Smooth muscle cell (in vitro differentiated cells): ENCODE measurements at regions not wholly inside any gene's neighbourhood (a gene's known extent, or its start where the extent isn't known, plus 50 kb on each side); places are given as distances from the start of the nearest gene placed in this dataset.
"Not testable (repeated sequence)": the region's sequence is repeated elsewhere in the genome, so short reads cannot be mapped to it uniquely, and the experiment has no call there.

Source experiments
- DNase-seq: peaks from one replicate; lab custom pipeline; 2025; ENCODE audit not compliant: unreplicated experiment; lab: John Stamatoyannopoulos, UW
- H2AFZ ChIP-seq: fragments of 200-600 bp; sonication (generic); 2 replicates; pipeline ENCODE4 v1.6.0; 2016; ENCODE audit warnings: antibody characterized with exemption, low read depth, mild to moderate bottlenecking
- H3F3A ChIP-seq: fragments of 200-600 bp; sonication (generic); 2 replicates; pipeline ENCODE4 v1.6.0; 2017; ENCODE audit warnings: antibody characterized with exemption, low read depth
- H3K27ac ChIP-seq: fragments of 200-600 bp; sonication (generic); 2 replicates; pipeline ENCODE4 v1.5.1; 2016; ENCODE audit warnings: low read depth, mild to moderate bottlenecking
- H3K27me3 ChIP-seq: fragments of 200-600 bp; sonication (generic); 2 replicates; pipeline ENCODE4 v1.6.1; 2016; ENCODE audit warnings: low read depth, mild to moderate bottlenecking
- H3K36me3 ChIP-seq: fragments of 200-600 bp; sonication (generic); 2 replicates; pipeline ENCODE4 v1.5.1; 2016; ENCODE audit warnings: low read depth
- H3K4me1 ChIP-seq: fragments of 200-600 bp; sonication (generic); 2 replicates; pipeline ENCODE4 v1.5.1; 2016; ENCODE audit warnings: low read depth
- H3K4me2 ChIP-seq: fragments of 200-600 bp; sonication (generic); 2 replicates; pipeline ENCODE4 v1.6.0; 2016; ENCODE audit warnings: mild to moderate bottlenecking
- H3K4me3 ChIP-seq: fragments of 200-600 bp; sonication (generic); 2 replicates; pipeline ENCODE4 v1.5.1; 2016; ENCODE audit warnings: mild to moderate bottlenecking
- H3K79me2 ChIP-seq: fragments of 200-600 bp; sonication (generic); 2 replicates; pipeline ENCODE4 v1.6.0; 2016; ENCODE audit warnings: low read depth, mild to moderate bottlenecking
- H3K9ac ChIP-seq: fragments of 200-600 bp; sonication (generic); 2 replicates; pipeline ENCODE4 v1.6.0; 2016; ENCODE audit warnings: low read depth
- H3K9me3 ChIP-seq: fragments of 200-600 bp; sonication (generic); replicated peaks from 2 replicates; pipeline ENCODE4 v1.5.1; 2016; ENCODE audit warnings: low read depth
- H4K20me1 ChIP-seq: fragments of 200-600 bp; sonication (generic); 2 replicates; pipeline ENCODE4 v1.6.0; 2016; ENCODE audit warnings: low read depth
- CTCF ChIP-seq: fragments of 200-600 bp; sonication (generic); IDR thresholded peaks from 2 replicates; pipeline ENCODE4 v1.5.1; 2017; ENCODE audit warnings: borderline replicate concordance, mild to moderate bottlenecking, antibody characterized with exemption; ENCODE audit not compliant: insufficient read depth, poor library complexity, severe bottlenecking
- WGBS: methylation state at CpG from one replicate; pipeline ENCODE4 v1.1.7; 2016; ENCODE audit warnings: low lambda C conversion rate; 5-methylcytosine and 5-hydroxymethylcytosine counted together

- Histone ChIP-seq H3K9me3 (no peaks in the 10 kb centered on the region), H3K36me3 (no peaks in the 10 kb centered on the region), H3K27ac (no peak overlapping the region), H3K9ac (no peak overlapping the region), H4K20me1 (no peaks in the 10 kb centered on the region), H3K79me2 (no peaks in the 10 kb centered on the region), H3K27me3 (no peaks in the 10 kb centered on the region), H3K4me1 (no peaks in the 10 kb centered on the region), H3K4me2 (no peak overlapping the region), H2AFZ (no peak overlapping the region), H3F3A (no peaks in the 10 kb centered on the region), H3K4me3 (no peak overlapping the region)
- DNase-seq, result no peak
- 95% methylated on average over 1 of the region's 1 CpG for WGBS
- TF ChIP-seq CTCF, result no peak
Measured at GRCh38 chr2:194294156-194294555, 1362.9 kb upstream of the SLC39A10 start.

GRCh38 chr2:194291104-194291503 is 1365.9 kb upstream of the SLC39A10 start:
- Histone ChIP-seq H3K9me3 (no peaks in the 10 kb centered on the region), H3F3A (no peaks in the 10 kb centered on the region), H3K27me3 (no peaks in the 10 kb centered on the region), H3K36me3 (no peaks in the 10 kb centered on the region), H3K4me2 (no peak overlapping the region), H3K27ac (no peak overlapping the region), H2AFZ (no peak overlapping the region), H3K4me3 (no peak overlapping the region), H4K20me1 (no peaks in the 10 kb centered on the region), H3K9ac (no peak overlapping the region), H3K4me1 (no peaks in the 10 kb centered on the region), H3K79me2 (no peaks in the 10 kb centered on the region)
- TF ChIP-seq CTCF, result no peak
- no peak for DNase-seq
- WGBS, result 85% methylated on average over 4 of the region's 4 CpGs

DNA sequence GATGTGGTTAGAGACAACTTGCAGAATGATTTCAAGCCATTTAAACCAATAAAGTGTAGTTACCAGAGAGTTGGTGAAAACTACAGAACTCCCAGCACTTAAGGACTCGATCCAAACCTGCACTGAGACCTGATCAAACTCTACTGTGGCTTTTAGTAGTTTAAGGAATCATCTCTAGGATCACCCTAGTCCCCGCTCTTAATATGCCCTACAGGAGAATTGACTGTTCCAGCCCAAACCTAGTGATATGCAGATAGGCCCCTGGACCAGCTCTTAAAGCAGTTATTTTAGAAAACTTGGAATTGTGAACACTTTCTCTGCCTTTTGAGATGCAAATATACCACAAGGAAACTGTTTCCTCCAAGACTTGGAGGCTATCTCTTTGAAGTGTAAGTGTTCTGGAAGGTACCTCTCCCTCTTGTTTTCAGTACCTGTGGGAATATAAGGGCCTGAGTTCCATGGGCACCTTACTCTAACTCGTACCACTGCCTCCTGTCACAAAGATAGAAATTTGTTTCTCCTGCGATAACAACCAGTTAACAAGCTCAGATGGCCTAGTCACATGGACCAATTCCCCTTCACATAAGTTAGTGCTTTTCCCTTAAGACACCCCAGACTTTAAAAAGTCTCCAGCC is 1367.2 kb upstream of the SLC39A10 start:
- no peak overlapping the region for H3K27ac ChIP-seq
- H3K79me2 ChIP-seq, result no peaks in the 10 kb centered on the region
- no peaks in the 10 kb centered on the region for H3K36me3 ChIP-seq
- H3K9ac ChIP-seq, result no peak overlapping the region
- no peak for TF ChIP-seq CTCF
- no peaks in the 10 kb centered on the region for H4K20me1 ChIP-seq
- no peak overlapping the region for H3K4me2 ChIP-seq
- H3F3A ChIP-seq, result no peaks in the 10 kb centered on the region
- no peaks in the 10 kb centered on the region for H3K27me3 ChIP-seq
- H3K4me3 ChIP-seq, result no peak overlapping the region
- H2AFZ ChIP-seq, result no peak overlapping the region
- no peaks in the 10 kb centered on the region for H3K4me1 ChIP-seq
- DNase-seq, result no peak
- no peaks in the 10 kb centered on the region for H3K9me3 ChIP-seq
- WGBS, result 66% methylated on average over 4 of the region's 4 CpGs

GRCh38 chr2:194276667-194277066 is 1380.4 kb upstream of the SLC39A10 start:
- not testable (repeated sequence) for H4K20me1 ChIP-seq, DNase-seq, H3K4me3 ChIP-seq, H3K36me3 ChIP-seq, H3F3A ChIP-seq, H3K27me3 ChIP-seq, H3K9me3 ChIP-seq, H3K4me2 ChIP-seq, H3K79me2 ChIP-seq, H3K27ac ChIP-seq, H2AFZ ChIP-seq, H3K4me1 ChIP-seq, H3K9ac ChIP-seq
- WGBS, result 97% methylated on average over 9 of the region's 9 CpGs
